GM12878 (cell line): ENCODE measurements at regions not wholly inside any gene's neighbourhood (a gene's known extent, or its start where the extent isn't known, plus 50 kb on each side); places are given as distances from the start of the nearest gene placed in this dataset.

Experiments used
- ATAC-seq: fragments of 200-7000 bp; cut with Tn5 transposase; 3 replicates; pipeline ENCODE4 v1.9.1; 2020; ENCODE audit warnings: mild to moderate bottlenecking, moderate library complexity
- BruUV-seq: library from RNA; stranded (reverse); fragments of 400-500 nt; replicated peaks from 2 replicates; lab custom pipeline; 2021; lab: Mats Ljungman, UMichigan
- CTCF ChIA-PET: fragments of 300-600 bp; sonication (Branson Sonifier 250); formaldehyde crosslinking; extraction: SDS; loops from one replicate; lab custom pipeline; 2021; ENCODE audit warnings: inconsistent platforms; lab: Yijun Ruan, JAX
- POLR2A ChIA-PET: fragments of 350-600 bp; formaldehyde crosslinking; extraction: SDS; loops from one replicate; lab custom pipeline; 2021; ENCODE audit warnings: inconsistent platforms; lab: Charles Lee
- RAD21 ChIA-PET: fragments of 300-600 bp; sonication (Branson Sonifier 250); formaldehyde crosslinking; loops from one replicate; lab custom pipeline; 2023; ENCODE audit warnings: antibody characterized with exemption; ENCODE audit not compliant: unreplicated experiment; lab: Charles Lee
- SMC1A ChIA-PET: fragments of 300-600 bp; sonication (Branson Sonifier 250); formaldehyde crosslinking; loops from one replicate; lab custom pipeline; 2023; ENCODE audit not compliant: unreplicated experiment, uncharacterized antibody; lab: Charles Lee
- DNase-seq: peaks from one replicate; pipeline ENCODE4 v3.0.0-alpha.2; 2011; ENCODE audit warnings: low read depth, low spot score
- FAIRE-seq: peaks from 3 replicates; lab custom pipeline; 2011; peaks lifted over from hg19 to GRCh38; lab: Jason Lieb, UNC
- H2AFZ ChIP-seq: 2 replicates; pipeline ENCODE4 v1.6.0; 2011; ENCODE audit warnings: low read depth, low read length, control low read depth; ENCODE audit not compliant: control insufficient read depth
- H3K27ac ChIP-seq: 2 replicates; pipeline ENCODE4 v1.5.1; 2011; ENCODE audit warnings: control low read depth; ENCODE audit not compliant: control insufficient read depth, insufficient read depth
- H3K27me3 ChIP-seq, 2 experiments: replicated peaks in 1 of 2; 2 replicates each; pipeline versions ENCODE4 v1.6.0 to v1.6.1; 2011; ENCODE audit warnings: low read length in 1 of 2; ENCODE audit not compliant: control insufficient read depth in 2 of 2, insufficient read depth in 2 of 2
- H3K36me3 ChIP-seq, 2 experiments: 2 replicates each; pipeline ENCODE4 v1.5.1; 2011; ENCODE audit warnings: low read length in 1 of 2; ENCODE audit not compliant: control insufficient read depth in 2 of 2, insufficient read depth in 2 of 2
- H3K4me1 ChIP-seq: 2 replicates; pipeline ENCODE4 v1.6.1; 2011; ENCODE audit warnings: mild to moderate bottlenecking, low read length, moderate library complexity, mixed read lengths; ENCODE audit not compliant: control insufficient read depth, insufficient read depth
- H3K4me2 ChIP-seq: 2 replicates; pipeline ENCODE4 v1.6.0; 2011; ENCODE audit warnings: control low read depth; ENCODE audit not compliant: control insufficient read depth, insufficient read depth
- H3K4me3 ChIP-seq: fragments of 200-600 bp; sonication (generic); 2 replicates; pipeline ENCODE4 v1.5.1; 2016
- H3K79me2 ChIP-seq: 2 replicates; pipeline ENCODE4 v1.6.0; 2011; ENCODE audit warnings: low read length; ENCODE audit not compliant: control insufficient read depth, insufficient read depth
- H3K9ac ChIP-seq: 2 replicates; pipeline ENCODE4 v1.8.0; 2011; ENCODE audit warnings: low read length, control low read depth, mixed read lengths; ENCODE audit not compliant: control insufficient read depth, insufficient read depth
- H3K9me3 ChIP-seq: replicated peaks from 3 replicates; pipeline ENCODE4 v1.5.1; 2011; ENCODE audit warnings: mild to moderate bottlenecking, low read length; ENCODE audit not compliant: control insufficient read depth, insufficient read depth
- H4K20me1 ChIP-seq: 2 replicates; pipeline ENCODE4 v1.6.0; 2011; ENCODE audit not compliant: control insufficient read depth, insufficient read depth
- HCFC1 ChIP-seq: fragments of 150-350 bp; IDR thresholded peaks from 2 replicates; pipeline ENCODE4 v1.6.1; 2014; ENCODE audit warnings: low read length
- IKZF2 ChIP-seq, 2 experiments: fragments of 450-650 bp; IDR thresholded peaks; 2 replicates each; pipeline ENCODE4 v1.6.1; 2017; ENCODE audit warnings: mild to moderate bottlenecking in 2 of 2, moderate library complexity in 2 of 2
- NBN ChIP-seq: fragments of 450-650 bp; IDR thresholded peaks from 2 replicates; pipeline ENCODE4 v1.6.1; 2016
- PKNOX1 ChIP-seq: fragments of 450-650 bp; IDR thresholded peaks from 2 replicates; pipeline ENCODE4 v1.6.1; 2016; ENCODE audit warnings: mild to moderate bottlenecking
- RELB ChIP-seq: fragments of 450-650 bp; IDR thresholded peaks from 2 replicates; pipeline ENCODE4 v1.6.1; 2017; ENCODE audit warnings: low read depth, mild to moderate bottlenecking, moderate library complexity
- SRF ChIP-seq, 2 experiments: IDR thresholded peaks; 2 replicates each; pipeline ENCODE4 v1.6.1; 2011; ENCODE audit warnings: low read depth in 2 of 2, low read length in 2 of 2, mild to moderate bottlenecking in 1 of 2, moderate library complexity in 1 of 2
- STAT3 ChIP-seq: IDR thresholded peaks from 2 replicates; pipeline ENCODE4 v1.6.1; 2011; ENCODE audit warnings: low read depth, low read length, improper control_type of control experiment
- ZNF24 ChIP-seq: fragments of 450-650 bp; IDR thresholded peaks from 2 replicates; pipeline ENCODE4 v1.6.1; 2017; ENCODE audit warnings: antibody characterized with exemption, mild to moderate bottlenecking
- ZZZ3 ChIP-seq: IDR thresholded peaks from 2 replicates; pipeline ENCODE4 v1.6.1; 2011; ENCODE audit warnings: low read depth; ENCODE audit not compliant: control insufficient read depth, insufficient read length
- WGBS: methylation state at CpG from one replicate; pipeline ENCODE4 v1.1.6; 2016; ENCODE audit warnings: low lambda C conversion rate; ENCODE audit not compliant: insufficient replicate concordance, insufficient coverage; ENCODE audit errors: missing lambda C conversion rate; 5-methylcytosine and 5-hydroxymethylcytosine counted together
- in situ Hi-C: fragments of 300-500 bp; cut with MboI; formaldehyde crosslinking; loops from 9 replicates; pipeline ENCODE4 v1.14.3; 2018; ENCODE audit warnings: mixed read lengths
- intact Hi-C: fragments of 100-400 bp; cut with micrococcal nuclease; formaldehyde crosslinking; loops from one replicate; pipeline ENCODE4 v1.14.2; 2022; ENCODE audit not compliant: unreplicated experiment

GRCh38 chr3:23129117-23129516, 74.0 kb upstream of the UBE2E2 start:
- DNase-seq (no peak), ATAC-seq (no peak), FAIRE-seq (no peak)
- H3K27ac ChIP-seq, result no peak overlapping the region
- intact Hi-C loops (no loop called here), in situ Hi-C loops (no loop called here)
- H3K79me2 ChIP-seq, result no peaks in the 10 kb centered on the region
- no peak for TF ChIP-seq RELB
- TF ChIP-seq HCFC1, result no peak
- no peak for TF ChIP-seq STAT3
- TF ChIP-seq SRF (IDR thresholded peaks at IDR 0.05; ENCODE audit: low read depth in 2 of 2, low read length in 2 of 2), result no peak
- no peak for TF ChIP-seq ZZZ3
- no peak for TF ChIP-seq NBN
- no peak for TF ChIP-seq ZNF24
- no peak for TF ChIP-seq IKZF2 (IDR thresholded peaks at IDR 0.05)
- TF ChIP-seq PKNOX1, result no peak
- H3K27me3 ChIP-seq, result peaks cover 0 to 1% of the 10 kb centered on the region in 2 experiments; a peak in 1 of 4 replicates
- peak overlapping the region; percentile 61 for H2AFZ ChIP-seq
- CTCF ChIA-PET, result interaction anchor here (1.0 to 1.8 kb wide), 2 partner anchors 8 kb away, joined by 3 to 5 read pairs; no protein-coding TSS in a partner anchor
- RAD21 ChIA-PET, result no interaction called here
- no peaks in the 10 kb centered on the region for H3K36me3 ChIP-seq
- no peaks in the 10 kb centered on the region for H4K20me1 ChIP-seq
- no peaks in the 10 kb centered on the region for H3K4me1 ChIP-seq
- no peak overlapping the region for H3K4me3 ChIP-seq
- SMC1A ChIA-PET, result interaction anchor here (1.2 to 1.6 kb wide), 2 partner anchors 8 to 50 kb away, joined by 3 to 8 read pairs; no protein-coding TSS in a partner anchor
- no TSS peak for BruUV-seq
- H3K9ac ChIP-seq, result no peak overlapping the region
- no peaks in the 10 kb centered on the region for H3K9me3 ChIP-seq
- 100% methylated on average over 4 of the region's 4 CpGs for WGBS
- POLR2A ChIA-PET, result no interaction called here
- H3K4me2 ChIP-seq, result no peak overlapping the region
